HK-2 (cell line): ENCODE measurements at regions not wholly inside any gene's neighbourhood (a gene's known extent, or its start where the extent isn't known, plus 50 kb on each side); places are given as distances from the start of the nearest gene placed in this dataset.
"Not testable (repeated sequence)": the region's sequence is repeated elsewhere in the genome, so short reads cannot be mapped to it uniquely, and the experiment has no call there.

Experiments
- DNase-seq: peaks from one replicate; pipeline ENCODE4 v3.0.0-alpha.2; 2018; ENCODE audit not compliant: unreplicated experiment

GRCh38 chr22:22977479-22978200 is 90.0 kb downstream of the IGLL5 start:
- no peak for DNase-seq

- DNase-seq, result no peak
Measured at GRCh38 chr22:22978637-22979036, 91.0 kb downstream of the IGLL5 start.

- no peak for DNase-seq
Measured at GRCh38 chr22:22979121-22979724, 91.1 kb upstream of the GNAZ start.

- no peak for DNase-seq
Measured at GRCh38 chr22:22979954-22980353, 90.4 kb upstream of the GNAZ start.

GRCh38 chr22:22981670-22982571 is 88.4 kb upstream of the GNAZ start:
- DNase-seq, result no peak

- DNase-seq, result no peak
Measured at GRCh38 chr22:22982616-22983015, 87.7 kb upstream of the GNAZ start.

- DNase-seq, result no peak
Measured at GRCh38 chr22:22983123-22983522, 87.2 kb upstream of the GNAZ start.

GRCh38 chr22:22983816-22984215 is 86.5 kb upstream of the GNAZ start:
- DNase-seq, result no peak

- no peak for DNase-seq
Measured at GRCh38 chr22:22984967-22985366, 85.4 kb upstream of the GNAZ start.

- no peak for DNase-seq
Measured at GRCh38 chr22:22986008-22986407, 84.3 kb upstream of the GNAZ start.

GRCh38 chr22:22986640-22987039 is 83.7 kb upstream of the GNAZ start:
- no peak for DNase-seq

- DNase-seq, result no peak
Measured at GRCh38 chr22:22988150-22988549, 82.2 kb upstream of the GNAZ start.

GRCh38 chr22:22988785-22989184 is 81.5 kb upstream of the GNAZ start:
- no peak for DNase-seq

GRCh38 chr22:22989856-22990255 is 80.5 kb upstream of the GNAZ start:
- no peak for DNase-seq

GRCh38 chr22:22990711-22991505 is 79.4 kb upstream of the GNAZ start:
- DNase-seq, result not testable (repeated sequence)

GRCh38 chr22:22992474-22992873 is 77.8 kb upstream of the GNAZ start:
- no peak for DNase-seq

- no peak for DNase-seq
Measured at GRCh38 chr22:22993184-22993583, 77.1 kb upstream of the GNAZ start.

GRCh38 chr22:22995166-22995565 is 75.2 kb upstream of the GNAZ start:
- no peak for DNase-seq

- no peak for DNase-seq
Measured at GRCh38 chr22:22996511-22997261, 73.6 kb upstream of the GNAZ start.

- no peak for DNase-seq
Measured at GRCh38 chr22:22997262-22997898, 72.9 kb upstream of the GNAZ start.

GRCh38 chr22:22997988-22998387 is 72.3 kb upstream of the GNAZ start:
- no peak for DNase-seq
